Activated CD8-positive, alpha-beta memory T cell treated with anti-CD3 and anti-CD28 coated beads, Interleukin-2, amount 10 ng/mL, durations not matched to agents 7 days and 5 days (primary cell): ENCODE measurements at regions not wholly inside any gene's neighbourhood (a gene's known extent, or its start where the extent isn't known, plus 50 kb on each side); places are given as distances from the start of the nearest gene placed in this dataset.

Source experiments
- ATAC-seq: fragments of 150-1000 bp; cut with Tn5 transposase; one replicate; pipeline ENCODE4 v1.10.0; 2021; ENCODE audit warnings: moderate library complexity
- CTCF ChIA-PET: fragments of 350-600 bp; sonication (Branson Sonifier 250); formaldehyde crosslinking; loops from one replicate; lab custom pipeline; 2021; ENCODE audit warnings: antibody characterized with exemption; lab: Charles Lee
- DNase-seq: peaks from one replicate; pipeline ENCODE4 v3.0.0-alpha.2; 2020
- H3K27ac Mint-ChIP-seq: one replicate; pipeline ENCODE4 v1.8.0; 2021; ENCODE audit warnings: mild to moderate bottlenecking, mixed read lengths
- H3K27me3 Mint-ChIP-seq: one replicate; pipeline ENCODE4 v1.8.0; 2021; ENCODE audit warnings: mixed read lengths
- H3K36me3 Mint-ChIP-seq: one replicate; pipeline ENCODE4 v1.8.0; 2021; ENCODE audit warnings: mild to moderate bottlenecking, mixed read lengths
- H3K4me1 Mint-ChIP-seq: one replicate; pipeline ENCODE4 v1.8.0; 2021; ENCODE audit warnings: mixed read lengths
- H3K4me3 Mint-ChIP-seq: one replicate; pipeline ENCODE4 v1.8.0; 2021; ENCODE audit warnings: mild to moderate bottlenecking, moderate library complexity, mixed read lengths
- H3K9me3 Mint-ChIP-seq: one replicate; pipeline ENCODE4 v1.8.0; 2022; ENCODE audit warnings: low read depth, mixed read lengths

- ATAC-seq (no peak), DNase-seq (no peak)
- Mint-ChIP-seq H3K4me1 (no peaks in the 10 kb centered on the region), H3K4me3 (no peak overlapping the region), H3K36me3 (no peaks in the 10 kb centered on the region), H3K27ac (no peak overlapping the region), H3K9me3 (peaks cover 8% of the 10 kb centered on the region), H3K27me3 (no peaks in the 10 kb centered on the region)
- CTCF ChIA-PET: no interaction called here
These were observed 361.2 kb downstream of the TMEM114 start for GRCh38 chr16:8229011-8229520.

DNA sequence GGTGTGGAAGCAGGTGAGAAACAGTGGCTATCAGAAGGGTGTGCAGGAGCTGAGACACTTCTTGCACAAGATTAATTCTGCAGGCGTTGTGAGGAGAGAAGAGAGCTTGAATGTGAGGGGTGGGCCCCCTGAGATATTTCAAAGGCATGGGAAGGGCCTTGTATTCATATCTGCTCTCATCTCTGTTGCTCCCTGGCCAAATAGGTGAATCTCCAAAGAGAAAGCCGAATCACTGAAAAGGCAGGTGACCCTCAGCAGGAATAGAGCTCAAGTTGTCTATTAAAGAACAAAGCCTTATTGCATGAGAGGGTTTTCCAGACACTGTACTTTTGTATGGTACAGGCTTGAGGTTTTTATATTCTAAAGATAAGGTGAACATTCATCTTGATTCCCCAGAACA lies 373.1 kb downstream of the TMEM114 start:
- Mint-ChIP-seq H3K4me1 (no peaks in the 10 kb centered on the region), H3K9me3 (peaks cover 17% of the 10 kb centered on the region), H3K4me3 (no peak overlapping the region), H3K27ac (no peak overlapping the region), H3K36me3 (no peaks in the 10 kb centered on the region), H3K27me3 (no peaks in the 10 kb centered on the region)
- no peak for ATAC-seq
- CTCF ChIA-PET: no interaction called here
- DNase-seq: no peak

- H3K9me3 Mint-ChIP-seq: peaks cover 9% of the 10 kb centered on the region
- no peaks in the 10 kb centered on the region for H3K4me1 Mint-ChIP-seq
- CTCF ChIA-PET: no interaction called here
- ATAC-seq (no peak), DNase-seq (no peak)
- H3K36me3 Mint-ChIP-seq: no peaks in the 10 kb centered on the region
- no peak overlapping the region for H3K27ac Mint-ChIP-seq
- H3K4me3 Mint-ChIP-seq: no peak overlapping the region
- H3K27me3 Mint-ChIP-seq: no peaks in the 10 kb centered on the region
These were observed 385.5 kb downstream of the TMEM114 start for GRCh38 chr16:8204769-8205168.

GRCh38 chr16:8204096-8204495 lies 386.2 kb downstream of the TMEM114 start:
- DNase-seq (no peak), ATAC-seq (no peak)
- H3K4me1 Mint-ChIP-seq: no peaks in the 10 kb centered on the region
- H3K9me3 Mint-ChIP-seq: peaks cover 9% of the 10 kb centered on the region
- H3K4me3 Mint-ChIP-seq: no peak overlapping the region
- no peaks in the 10 kb centered on the region for H3K36me3 Mint-ChIP-seq
- CTCF ChIA-PET: no interaction called here
- no peaks in the 10 kb centered on the region for H3K27me3 Mint-ChIP-seq
- no peak overlapping the region for H3K27ac Mint-ChIP-seq

GRCh38 chr16:8203101-8203500 lies 387.2 kb downstream of the TMEM114 start:
- Mint-ChIP-seq H3K27ac (no peak overlapping the region), H3K36me3 (no peaks in the 10 kb centered on the region), H3K4me3 (no peak overlapping the region), H3K9me3 (peaks cover 15% of the 10 kb centered on the region), H3K27me3 (no peaks in the 10 kb centered on the region), H3K4me1 (no peaks in the 10 kb centered on the region)
- no peak for DNase-seq
- CTCF ChIA-PET: no interaction called here
- no peak for ATAC-seq

GRCh38 chr16:8200839-8201238 lies 389.5 kb downstream of the TMEM114 start:
- no peak for ATAC-seq
- H3K4me3 Mint-ChIP-seq: no peak overlapping the region
- CTCF ChIA-PET: no interaction called here
- H3K27me3 Mint-ChIP-seq: no peaks in the 10 kb centered on the region
- no peak for DNase-seq
- H3K36me3 Mint-ChIP-seq: no peaks in the 10 kb centered on the region
- H3K9me3 Mint-ChIP-seq: peaks cover 15% of the 10 kb centered on the region
- no peaks in the 10 kb centered on the region for H3K4me1 Mint-ChIP-seq
- no peak overlapping the region for H3K27ac Mint-ChIP-seq

- DNase-seq: no peak
- Mint-ChIP-seq H3K4me1 (no peaks in the 10 kb centered on the region), H3K4me3 (no peak overlapping the region), H3K9me3 (peaks cover 14% of the 10 kb centered on the region), H3K27ac (no peak overlapping the region), H3K36me3 (no peaks in the 10 kb centered on the region), H3K27me3 (no peaks in the 10 kb centered on the region)
- no peak for ATAC-seq
- CTCF ChIA-PET: interaction anchor here (1.2 kb wide), 1 partner anchor 26 kb away, joined by 3 read pairs; no protein-coding TSS in a partner anchor
These were observed 390.9 kb downstream of the TMEM114 start for GRCh38 chr16:8199390-8199789.

DNA sequence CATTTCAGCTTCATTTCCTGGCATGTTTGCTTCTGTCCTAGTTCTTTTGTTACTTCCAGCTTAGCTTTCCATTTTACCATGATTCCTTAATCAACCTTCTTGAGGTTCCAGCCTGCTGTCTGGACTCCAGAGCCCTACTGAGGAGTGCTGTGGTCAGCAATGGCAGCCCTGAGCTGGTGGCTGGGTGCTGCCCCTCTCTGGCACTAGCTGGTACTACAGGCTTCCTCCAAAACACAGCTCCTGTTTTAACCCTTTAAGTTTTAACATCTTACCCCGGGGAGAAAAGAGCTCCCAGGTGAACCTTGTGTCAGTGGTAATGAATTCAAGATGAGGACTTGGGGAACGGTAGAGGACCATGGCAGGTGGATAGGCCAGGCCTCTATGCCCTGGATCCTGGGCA lies 395.5 kb downstream of the TMEM114 start:
- Mint-ChIP-seq H3K36me3 (no peaks in the 10 kb centered on the region), H3K4me1 (no peaks in the 10 kb centered on the region), H3K4me3 (no peak overlapping the region), H3K27ac (no peak overlapping the region), H3K27me3 (no peaks in the 10 kb centered on the region), H3K9me3 (peaks cover 18% of the 10 kb centered on the region)
- ATAC-seq (no peak), DNase-seq (no peak)
- CTCF ChIA-PET: no interaction called here

GRCh38 chr16:8188841-8189240 lies 401.5 kb downstream of the TMEM114 start:
- ATAC-seq: no peak
- Mint-ChIP-seq H3K9me3 (peaks cover 17% of the 10 kb centered on the region), H3K4me1 (no peaks in the 10 kb centered on the region), H3K4me3 (no peak overlapping the region), H3K27ac (no peak overlapping the region), H3K36me3 (no peaks in the 10 kb centered on the region), H3K27me3 (no peaks in the 10 kb centered on the region)
- CTCF ChIA-PET: interaction anchor here (1.1 kb wide), 1 partner anchor 16 kb away, joined by 3 read pairs; no protein-coding TSS in a partner anchor
- no peak for DNase-seq

DNA sequence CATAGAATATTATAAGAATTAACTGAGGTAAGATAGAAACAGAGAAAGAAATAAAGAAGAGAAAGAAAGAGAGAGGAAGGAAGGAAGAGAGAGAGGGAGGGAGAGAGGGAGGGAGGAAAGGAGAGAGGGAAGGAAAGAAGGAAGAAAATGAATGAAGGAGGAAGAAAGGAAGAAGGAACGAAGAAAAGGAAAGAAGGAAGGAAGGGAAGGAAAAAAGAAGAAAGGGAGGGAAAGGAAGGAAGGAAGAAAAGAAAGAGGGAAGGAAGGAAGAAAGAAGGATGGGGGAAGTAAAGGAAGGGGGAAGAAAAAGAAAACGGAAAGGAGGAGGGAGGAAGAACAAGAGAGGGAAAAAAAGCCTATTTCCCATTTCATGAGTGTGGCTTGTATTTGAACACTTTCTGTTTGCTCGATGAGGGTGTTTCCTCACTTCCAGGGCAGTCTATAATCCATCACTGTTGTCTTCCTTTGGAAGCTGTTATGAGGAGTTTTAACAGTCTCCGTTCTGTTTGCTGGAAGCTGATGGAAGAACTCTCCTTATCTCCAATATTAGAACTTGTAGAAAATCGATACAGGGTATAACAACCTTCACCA lies 402.4 kb downstream of the TMEM114 start:
- DNase-seq (no peak), ATAC-seq (no peak)
- H3K36me3 Mint-ChIP-seq: no peaks in the 10 kb centered on the region
- H3K4me1 Mint-ChIP-seq: no peaks in the 10 kb centered on the region
- no peak overlapping the region for H3K4me3 Mint-ChIP-seq
- H3K9me3 Mint-ChIP-seq: peaks cover 18% of the 10 kb centered on the region
- no peak overlapping the region for H3K27ac Mint-ChIP-seq
- CTCF ChIA-PET: interaction anchor here (1.1 kb wide), 1 partner anchor 15 kb away, joined by 3 read pairs; no protein-coding TSS in a partner anchor
- no peaks in the 10 kb centered on the region for H3K27me3 Mint-ChIP-seq

DNA sequence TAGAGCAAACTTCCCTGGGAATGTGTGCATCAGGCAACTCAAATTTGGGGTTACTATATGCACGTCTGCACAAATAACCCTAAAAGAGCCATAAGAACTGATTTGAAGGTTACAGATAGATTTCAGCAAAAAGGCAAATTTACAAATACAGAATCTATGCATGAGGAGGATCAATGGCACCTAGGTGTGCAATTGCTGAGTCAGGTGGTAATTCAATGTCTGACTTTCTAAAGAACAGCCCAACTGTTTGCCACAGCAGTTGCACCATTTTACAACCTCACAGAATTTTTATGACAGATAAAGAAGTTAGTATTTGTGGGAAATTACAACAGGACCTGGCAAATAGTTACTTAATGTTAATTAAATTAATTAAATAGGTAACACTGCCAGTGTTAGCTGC lies 405.5 kb downstream of the TMEM114 start:
- H3K27ac Mint-ChIP-seq: no peak overlapping the region
- no peak for ATAC-seq
- CTCF ChIA-PET: no interaction called here
- DNase-seq: no peak
- H3K36me3 Mint-ChIP-seq: no peaks in the 10 kb centered on the region
- H3K4me1 Mint-ChIP-seq: no peaks in the 10 kb centered on the region
- no peaks in the 10 kb centered on the region for H3K27me3 Mint-ChIP-seq
- H3K9me3 Mint-ChIP-seq: peaks cover 9% of the 10 kb centered on the region
- no peak overlapping the region for H3K4me3 Mint-ChIP-seq

DNA sequence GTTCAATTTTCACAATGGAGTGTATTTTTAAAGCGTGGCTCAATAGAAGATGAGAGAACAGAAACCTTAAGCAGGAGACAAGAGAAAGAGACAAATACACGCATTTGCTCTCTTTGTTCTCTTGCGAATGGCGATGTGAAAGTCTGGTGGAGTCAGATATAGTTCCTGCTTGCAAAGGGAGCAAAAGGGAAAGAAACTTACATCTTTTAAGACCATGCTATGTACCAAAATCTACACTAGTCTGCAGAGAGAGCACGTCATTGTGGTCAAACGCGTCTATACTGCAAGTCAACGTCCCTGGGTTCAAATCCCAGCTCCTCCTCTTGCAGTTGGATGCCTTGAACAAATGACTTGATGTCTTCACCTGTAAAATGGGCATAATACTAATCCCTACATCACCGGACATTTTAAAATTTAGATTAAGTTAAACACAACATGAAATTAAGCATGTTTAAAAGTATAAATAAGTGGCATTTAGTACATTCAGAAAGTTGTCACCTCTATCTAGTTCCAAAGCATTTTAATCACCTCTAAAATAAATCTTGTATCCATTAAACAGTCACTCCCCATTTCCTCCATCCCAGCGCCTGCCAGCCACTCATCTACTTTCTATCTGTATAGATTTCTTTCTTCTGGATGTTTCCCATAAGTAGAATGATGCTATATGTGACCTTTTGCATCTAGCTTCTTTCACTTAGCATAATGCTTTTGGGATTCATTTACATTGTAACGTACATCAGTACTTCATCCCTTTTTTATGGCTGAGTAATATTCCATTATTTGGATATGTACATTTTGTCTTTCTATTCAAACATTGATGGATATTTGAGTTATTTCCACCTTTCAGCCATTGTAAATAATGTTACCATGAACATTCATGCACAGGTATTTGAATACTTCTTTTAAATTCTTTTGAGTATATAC lies 406.9 kb downstream of the TMEM114 start:
- Mint-ChIP-seq H3K9me3 (peaks cover 6% of the 10 kb centered on the region), H3K27ac (no peak overlapping the region)

GRCh38 chr16:8182761-8183160 lies 407.6 kb downstream of the TMEM114 start:
- Mint-ChIP-seq H3K27ac (no peak overlapping the region), H3K27me3 (no peaks in the 10 kb centered on the region), H3K9me3 (peaks cover 4% of the 10 kb centered on the region), H3K4me1 (no peaks in the 10 kb centered on the region), H3K36me3 (no peaks in the 10 kb centered on the region), H3K4me3 (no peak overlapping the region)
- no peak for DNase-seq
- no peak for ATAC-seq
- CTCF ChIA-PET: no interaction called here

More for the DNA sequence above, 406.9 kb downstream of the TMEM114 start:
- CTCF ChIA-PET: no interaction called here
- no peak for ATAC-seq
- H3K4me1 Mint-ChIP-seq: no peaks in the 10 kb centered on the region
- H3K27me3 Mint-ChIP-seq: no peaks in the 10 kb centered on the region
- H3K4me3 Mint-ChIP-seq: no peak overlapping the region
- no peaks in the 10 kb centered on the region for H3K36me3 Mint-ChIP-seq
- DNase-seq: no peak

GRCh38 chr16:8179615-8180014 lies 410.7 kb downstream of the TMEM114 start:
- no peak overlapping the region for H3K27ac Mint-ChIP-seq
- no peaks in the 10 kb centered on the region for H3K36me3 Mint-ChIP-seq
- no peak for DNase-seq
- H3K4me3 Mint-ChIP-seq: no peak overlapping the region
- no peak for ATAC-seq
- H3K4me1 Mint-ChIP-seq: no peaks in the 10 kb centered on the region
- CTCF ChIA-PET: no interaction called here
- no peaks in the 10 kb centered on the region for H3K27me3 Mint-ChIP-seq
- peaks cover 2% of the 10 kb centered on the region for H3K9me3 Mint-ChIP-seq
